NCI-H446 (cell line): ENCODE measurements at regions not wholly inside any gene's neighbourhood (a gene's known extent, or its start where the extent isn't known, plus 50 kb on each side); places are given as distances from the start of the nearest gene placed in this dataset.
"Not testable (repeated sequence)": the region's sequence is repeated elsewhere in the genome, so short reads cannot be mapped to it uniquely, and the experiment has no call there.

Source experiments
- DNase-seq, 2 experiments: peaks; one replicate each; lab custom pipeline; 2025; lab: John Stamatoyannopoulos, UW

DNA sequence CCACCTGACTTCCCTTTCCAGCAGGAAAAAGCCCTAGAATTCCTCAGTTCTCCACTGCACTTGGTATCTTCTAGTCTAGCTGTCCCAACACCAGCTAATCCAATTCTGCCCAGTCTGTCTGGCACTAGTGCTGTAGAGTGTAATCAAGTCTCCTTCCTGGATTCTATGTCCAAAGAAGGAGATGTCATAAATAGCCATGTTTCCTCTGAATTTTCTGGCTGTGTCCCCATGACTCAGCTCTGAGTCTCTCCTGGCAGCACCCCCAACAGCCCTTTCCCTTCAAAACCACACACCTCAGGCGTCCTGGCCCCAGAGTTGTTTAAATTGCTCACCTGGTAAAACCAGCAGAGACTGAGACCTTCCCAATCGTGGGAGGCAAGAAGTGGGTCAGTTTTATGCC is 197.2 kb downstream of the GRXCR1 start:
- DNase-seq: no peak

DNA sequence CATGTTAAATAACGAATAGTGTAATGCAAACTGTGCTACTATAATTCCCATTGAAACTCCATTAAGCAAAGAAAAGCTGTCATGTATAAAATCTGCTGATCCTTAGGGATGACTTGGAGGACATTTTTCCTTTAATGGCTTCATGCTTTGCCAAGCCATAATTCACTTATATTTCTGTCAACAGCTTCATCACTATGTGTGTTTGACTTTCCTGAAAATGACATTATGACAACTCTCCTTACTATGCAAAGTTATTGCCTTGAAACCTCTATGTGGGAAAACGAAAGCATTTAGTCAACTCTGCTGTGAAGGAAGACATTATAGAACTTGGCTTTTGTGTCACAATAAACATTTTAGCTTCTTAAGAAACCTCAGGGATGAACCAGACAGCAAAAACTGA is 210.5 kb downstream of the GRXCR1 start:
- DNase-seq: no peak

DNA sequence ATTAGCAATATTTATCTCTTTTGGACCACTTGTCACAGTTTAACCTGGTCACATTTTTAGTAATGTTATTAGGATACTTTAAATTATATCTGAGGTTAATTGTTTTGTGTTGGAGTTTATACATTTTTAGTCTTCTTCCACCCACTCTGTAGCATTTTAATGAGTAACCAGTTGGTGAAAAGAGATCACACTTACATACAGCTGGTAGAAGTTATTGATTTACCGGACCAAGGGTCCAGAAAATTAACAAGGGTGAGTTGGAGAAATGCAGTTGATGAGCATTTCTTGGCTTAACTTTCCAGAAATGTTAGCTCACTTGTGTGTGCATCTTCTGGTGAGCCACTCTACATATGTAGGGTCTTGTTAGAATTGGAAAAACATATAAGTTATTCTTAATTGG is 219.6 kb downstream of the GRXCR1 start:
- DNase-seq: no peak

DNA sequence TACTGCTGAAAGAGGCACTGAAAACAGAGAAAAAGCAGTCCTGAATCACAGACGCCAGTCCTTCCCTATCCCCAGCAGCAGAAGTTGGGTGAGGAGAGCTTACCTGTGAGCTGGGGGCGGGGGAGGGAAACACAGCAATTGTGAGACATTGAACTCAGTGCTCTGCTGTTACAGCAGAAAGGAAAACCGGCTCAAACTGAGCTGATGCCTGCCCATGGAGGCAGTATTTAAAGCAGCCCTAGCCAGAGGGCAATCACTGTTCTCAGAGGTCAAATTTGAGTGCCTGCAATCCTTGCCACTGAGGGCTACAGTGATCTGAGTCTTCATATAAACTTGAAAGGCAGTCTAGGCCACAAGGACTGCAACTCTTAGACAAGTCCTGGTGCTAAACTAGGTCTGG is 220.7 kb downstream of the GRXCR1 start:
- DNase-seq: no peak

DNA sequence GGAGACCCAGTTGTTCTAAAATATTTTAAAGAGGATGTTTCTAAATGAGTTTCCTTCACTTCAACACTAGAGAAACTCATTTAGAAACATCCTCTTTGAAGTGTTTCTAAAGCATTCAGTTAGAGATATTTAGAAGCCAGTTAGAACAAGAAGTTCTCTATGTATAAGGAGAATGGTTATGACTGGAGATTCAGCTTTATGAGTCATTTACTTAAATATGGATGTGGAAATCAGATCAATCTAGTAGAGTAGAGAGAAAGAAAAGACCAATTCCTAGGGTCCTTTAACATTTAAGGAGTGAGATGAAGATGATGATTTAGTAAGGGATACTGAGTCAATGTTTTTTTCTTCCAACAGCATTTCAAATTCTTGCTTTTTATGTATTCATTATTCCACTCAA is 234.1 kb downstream of the GRXCR1 start:
- no peak for DNase-seq

DNA sequence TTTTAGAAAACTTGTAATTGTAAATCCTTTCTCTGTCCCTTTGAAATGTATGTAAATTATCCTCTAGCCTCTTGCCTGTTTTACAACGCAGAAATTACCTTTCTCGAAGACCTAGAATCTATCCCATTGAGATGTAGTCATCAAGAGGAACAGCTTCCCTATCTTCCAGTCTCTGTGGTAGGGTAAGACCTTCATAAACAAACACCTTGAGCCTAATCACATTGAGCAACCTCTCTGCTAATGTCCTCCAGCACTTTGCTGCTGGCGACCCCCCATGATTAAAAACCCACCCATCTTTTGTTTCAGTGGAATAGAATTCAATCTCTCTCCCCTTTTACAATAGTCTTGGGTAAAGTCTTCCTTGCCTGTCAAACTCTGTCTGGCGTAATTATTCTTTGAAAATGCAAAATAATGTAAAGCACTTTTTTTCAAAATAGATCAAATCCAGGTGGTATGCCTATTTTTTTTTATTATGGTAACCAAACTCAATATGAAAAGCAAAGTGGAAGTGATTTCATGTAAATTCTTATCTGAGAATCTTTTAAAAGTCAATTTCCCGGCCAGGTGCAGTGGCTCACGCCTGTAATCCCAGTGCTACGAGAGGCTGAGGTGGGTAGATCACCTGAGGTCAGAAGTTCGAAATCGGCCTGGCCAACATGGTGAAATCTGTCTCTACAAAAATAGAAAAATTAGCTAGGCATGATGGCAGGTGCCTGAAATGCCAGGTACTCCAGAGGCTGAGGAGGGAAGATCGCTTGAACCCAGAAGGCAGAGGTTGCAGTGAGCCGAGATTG is 237.9 kb downstream of the GRXCR1 start:
- no peak for DNase-seq

DNA sequence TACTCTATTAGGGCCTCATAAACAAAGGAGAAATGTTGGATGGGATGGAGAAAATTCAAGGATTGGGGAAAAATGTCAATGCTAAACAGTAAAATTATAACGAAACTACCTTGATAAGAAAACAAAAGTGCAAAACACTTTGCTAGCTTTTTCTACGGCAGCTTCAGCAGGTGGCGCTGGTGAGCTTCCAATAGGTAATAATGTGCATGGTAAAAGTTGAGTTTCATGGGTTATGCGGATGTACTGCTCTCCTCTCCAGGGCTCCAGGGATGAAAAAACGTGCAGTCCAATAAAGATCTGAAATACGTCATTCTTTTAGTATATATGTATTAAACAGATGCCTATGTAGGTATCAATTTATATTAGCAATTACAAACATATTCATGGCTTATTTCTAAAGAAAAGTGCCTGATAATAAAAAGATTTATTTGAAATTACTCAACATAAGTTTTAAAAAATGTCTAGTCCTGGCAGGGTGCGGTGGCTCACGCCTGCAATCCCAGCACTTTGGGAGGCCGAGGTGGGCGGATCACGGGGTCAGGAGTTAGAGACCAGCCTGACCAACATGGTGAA is 239.6 kb downstream of the GRXCR1 start:
- DNase-seq: peak; percentile 27 to 79

DNA sequence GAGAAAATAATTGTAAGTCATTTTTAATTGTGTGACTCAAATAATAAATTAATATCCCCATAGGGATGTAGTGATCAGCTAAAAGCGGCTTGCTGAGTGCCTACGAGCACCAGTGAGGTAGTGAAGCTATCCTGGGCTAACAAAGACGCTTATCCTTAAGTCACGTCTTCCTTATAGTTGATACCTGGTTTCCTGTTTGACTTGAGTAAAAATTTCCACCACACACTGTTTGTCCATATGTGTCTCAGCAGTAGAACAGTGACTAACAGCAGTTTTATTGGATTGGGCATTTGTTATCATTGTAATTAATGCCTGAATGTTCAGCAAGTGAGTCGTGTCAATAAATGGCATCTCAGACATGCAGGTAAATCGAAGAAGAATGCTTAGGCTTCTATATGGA is 241.1 kb downstream of the GRXCR1 start:
- DNase-seq: no peak

DNA sequence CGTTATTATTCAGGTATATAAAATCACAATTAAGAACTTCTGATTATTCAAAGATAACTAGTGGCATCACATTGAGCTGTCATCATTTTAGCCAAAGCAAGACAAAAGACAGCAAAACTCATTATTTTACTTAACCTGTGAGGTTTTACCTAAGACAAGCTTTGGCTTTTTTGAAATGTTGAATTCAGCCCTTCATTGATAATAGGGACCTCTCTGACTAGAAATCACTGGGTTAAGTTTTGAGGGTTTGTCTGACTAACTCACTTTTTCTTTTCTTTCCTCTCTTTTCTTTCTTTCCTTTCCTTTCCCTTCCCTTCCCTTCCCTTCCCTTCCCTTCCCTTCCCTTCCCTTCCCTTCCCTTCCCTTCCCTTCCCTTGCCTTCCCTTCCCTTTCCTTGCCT is 244.2 kb downstream of the GRXCR1 start:
- DNase-seq: no peak

DNA sequence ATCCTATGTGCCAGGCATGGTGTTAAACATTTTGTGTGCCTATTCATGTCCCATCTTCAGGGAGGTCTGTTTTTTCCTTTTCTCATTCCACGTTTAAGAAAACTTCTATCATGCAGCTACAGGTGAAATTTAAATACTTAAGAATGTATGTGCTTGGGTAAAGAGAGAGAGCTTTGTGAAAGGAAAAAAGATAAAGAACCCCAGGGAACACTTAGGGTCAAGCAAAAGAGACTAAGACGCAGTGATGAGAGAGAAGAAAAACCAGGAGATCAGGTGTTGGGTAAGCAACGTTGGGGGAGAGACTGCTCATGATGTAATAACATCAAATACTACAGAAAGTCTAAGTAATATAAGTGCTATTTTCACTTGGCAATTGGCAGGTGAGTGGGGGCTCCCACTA is 253.7 kb downstream of the GRXCR1 start:
- no peak for DNase-seq

DNA sequence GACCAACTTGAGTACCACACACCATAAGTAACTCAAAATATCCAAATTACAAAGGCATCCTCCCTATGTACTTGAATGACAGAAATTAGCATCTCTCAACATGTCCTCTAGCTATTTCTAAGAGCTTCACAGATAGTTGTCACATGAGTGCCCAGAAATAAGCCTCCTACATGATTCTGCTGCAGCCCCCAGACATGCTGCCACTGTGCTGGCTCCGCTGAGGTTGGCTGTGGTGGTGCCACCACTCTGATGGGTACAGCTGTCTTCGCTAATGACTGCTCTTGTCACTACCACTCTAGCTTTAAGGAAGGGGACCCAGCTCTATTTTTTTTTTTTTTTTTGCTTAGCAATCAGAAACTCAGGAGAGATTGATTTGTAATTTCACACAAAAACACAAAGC is 256.0 kb downstream of the GRXCR1 start:
- DNase-seq: peak in 1 of 2 experiments; percentile 1

DNA sequence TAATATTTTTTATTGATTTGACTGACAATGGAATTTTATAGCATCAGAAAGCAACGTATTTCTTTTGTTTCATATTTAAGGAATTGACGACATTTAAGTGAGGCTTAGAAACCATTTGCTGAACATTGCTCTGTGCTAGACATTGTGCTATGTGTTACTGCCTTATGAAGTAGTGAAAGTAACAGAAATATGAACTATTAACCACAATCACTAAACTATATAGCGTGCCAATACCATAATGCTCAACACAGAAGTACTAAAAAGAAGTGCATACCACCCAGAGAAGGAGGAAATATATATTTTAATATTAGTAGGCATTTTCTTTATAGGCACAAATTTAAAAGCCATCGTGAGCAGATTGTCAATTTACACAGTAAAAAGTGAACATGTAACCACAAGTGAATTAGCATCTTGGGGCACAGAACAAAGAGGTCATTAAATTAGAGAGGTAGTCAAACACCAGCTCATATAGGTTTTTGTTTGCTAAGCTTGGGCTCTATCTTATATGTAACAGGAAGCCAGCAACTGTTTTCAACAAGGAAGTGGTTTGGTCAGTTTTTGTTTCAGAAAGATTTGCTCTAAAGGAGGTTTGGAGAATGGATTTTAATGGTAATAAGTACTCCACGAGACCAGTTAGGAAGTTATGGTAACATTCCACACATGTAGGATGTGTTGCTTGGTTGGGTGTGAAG is 270.7 kb downstream of the GRXCR1 start:
- DNase-seq: no peak

DNA sequence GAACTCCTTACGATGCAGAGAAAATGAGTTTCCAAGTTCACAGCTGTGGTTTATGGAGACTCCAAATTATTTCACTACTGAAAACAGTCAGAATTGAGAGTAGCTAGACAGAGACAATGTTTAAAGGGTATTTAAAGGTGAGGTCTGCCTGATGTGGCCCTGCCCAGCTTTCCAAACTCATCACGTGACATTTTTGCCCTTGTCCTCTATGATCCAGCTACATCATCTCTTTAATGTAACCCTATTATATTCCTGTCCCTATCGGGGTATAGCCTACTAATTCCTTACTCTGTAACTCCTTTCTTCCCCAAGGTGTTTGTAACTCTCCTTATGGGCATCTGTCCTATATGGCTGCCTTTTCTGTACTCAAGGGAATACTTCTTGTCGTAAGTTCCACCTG is 297.2 kb downstream of the GRXCR1 start:
- no peak for DNase-seq

DNA sequence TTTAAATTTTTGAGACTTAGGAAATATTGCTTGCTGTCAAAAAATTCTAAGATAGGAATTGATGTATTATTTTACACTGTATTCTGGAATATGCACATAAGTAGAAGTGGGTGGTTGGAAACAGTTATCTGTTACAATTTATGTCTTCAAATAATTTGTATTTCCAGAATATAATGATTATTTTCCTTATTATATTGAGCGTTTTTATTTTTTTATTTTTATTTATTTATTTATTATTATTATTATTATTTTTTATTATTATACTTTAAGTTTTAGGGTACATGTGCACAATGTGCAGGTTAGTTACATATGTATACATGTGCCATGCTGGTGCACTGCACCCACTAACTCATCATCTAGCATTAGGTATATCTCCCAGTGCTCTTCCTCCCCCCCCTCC is 320.1 kb downstream of the GRXCR1 start:
- DNase-seq: not testable (repeated sequence)

DNA sequence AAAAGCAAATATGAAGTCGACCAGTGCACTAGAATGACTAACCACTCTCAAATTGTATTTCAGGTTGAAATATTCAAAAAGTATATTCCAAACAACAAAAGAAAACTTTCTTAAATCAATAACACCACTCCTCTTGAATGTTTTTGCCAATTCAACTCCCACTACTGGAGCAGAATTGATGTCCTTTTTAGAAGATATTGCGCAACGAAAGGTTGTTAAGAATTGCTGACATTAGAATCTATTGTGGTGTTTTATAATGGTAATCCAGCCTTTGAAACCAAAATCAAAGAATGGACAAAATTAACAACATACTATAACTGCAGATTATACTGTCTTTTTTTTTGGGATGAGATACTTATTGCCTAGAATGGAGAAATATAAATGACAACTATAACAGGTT is 331.3 kb downstream of the GRXCR1 start:
- DNase-seq: no peak

DNA sequence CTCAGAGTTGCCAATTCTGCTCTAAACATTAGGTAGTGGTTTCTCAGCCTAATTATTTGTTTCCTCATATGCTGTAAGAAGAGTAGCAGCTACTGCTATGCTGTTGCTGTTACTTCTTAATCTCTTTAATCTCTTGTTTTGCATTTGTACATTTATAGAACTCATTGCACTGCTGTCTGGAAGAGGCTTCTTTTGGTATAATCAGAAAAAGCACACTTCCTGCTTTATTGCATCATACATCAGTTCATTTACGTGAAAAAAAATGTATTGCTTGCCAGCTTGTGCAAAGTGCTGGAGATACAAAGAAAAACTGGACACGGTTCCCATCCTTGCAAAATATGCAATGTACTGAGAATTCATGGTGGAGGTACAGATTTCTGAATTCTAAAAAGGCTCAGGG is 332.0 kb downstream of the GRXCR1 start:
- no peak for DNase-seq

DNA sequence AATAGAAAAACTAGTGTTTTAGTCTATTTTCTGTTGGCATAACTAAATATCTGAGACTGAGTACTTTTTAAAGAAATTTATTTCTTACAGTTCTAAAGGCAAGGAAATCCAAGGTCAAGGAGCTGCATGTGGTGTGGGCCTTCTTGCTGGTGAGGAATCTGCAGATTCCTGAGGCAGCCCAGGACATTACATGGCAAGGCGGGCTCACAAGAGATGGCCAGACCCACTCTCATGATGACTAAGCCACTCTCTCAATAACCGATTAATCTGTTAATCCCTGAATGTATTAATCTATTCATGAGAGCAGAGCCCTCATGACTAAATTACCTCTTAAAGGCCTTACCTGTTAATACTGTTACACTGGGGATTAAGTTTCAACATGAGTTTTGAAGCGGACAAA is 340.8 kb downstream of the GRXCR1 start:
- no peak for DNase-seq

DNA sequence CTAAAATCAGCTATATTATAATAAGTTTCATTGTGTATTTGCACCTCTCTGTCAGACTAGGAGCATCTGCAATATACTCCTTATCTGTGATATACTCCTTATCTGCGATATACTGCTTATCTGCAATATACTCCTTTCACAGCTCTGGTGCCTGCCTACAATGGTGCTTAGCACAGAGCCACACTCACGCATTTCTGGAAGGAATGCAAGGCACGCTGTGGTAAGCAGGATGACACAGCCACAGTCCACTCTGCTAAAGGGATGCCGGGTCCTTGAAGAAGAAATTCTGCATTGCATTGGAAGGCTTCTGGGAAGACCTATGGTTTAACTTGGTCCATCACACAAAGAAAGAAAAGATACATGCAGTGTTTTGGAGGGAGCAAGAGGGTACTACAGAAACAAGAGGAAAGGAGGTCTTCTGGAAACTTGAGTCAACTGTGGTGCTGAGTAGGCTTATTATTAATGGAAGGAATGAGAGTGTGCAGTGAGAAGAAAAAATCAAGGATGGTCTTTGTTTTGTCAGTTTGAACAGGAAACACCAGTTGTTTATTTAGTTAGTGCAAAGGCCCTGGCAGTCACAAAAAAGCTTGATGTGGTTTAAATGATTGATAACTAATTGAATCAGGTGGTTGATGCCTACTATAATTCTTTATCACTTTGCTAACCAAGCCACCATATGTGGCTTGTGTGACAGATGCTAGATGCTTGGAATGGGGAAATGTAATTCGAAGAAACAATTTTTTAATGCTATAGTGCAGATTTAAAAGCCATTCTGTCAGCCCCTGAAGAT is 342.3 kb downstream of the GRXCR1 start:
- DNase-seq: no peak

DNA sequence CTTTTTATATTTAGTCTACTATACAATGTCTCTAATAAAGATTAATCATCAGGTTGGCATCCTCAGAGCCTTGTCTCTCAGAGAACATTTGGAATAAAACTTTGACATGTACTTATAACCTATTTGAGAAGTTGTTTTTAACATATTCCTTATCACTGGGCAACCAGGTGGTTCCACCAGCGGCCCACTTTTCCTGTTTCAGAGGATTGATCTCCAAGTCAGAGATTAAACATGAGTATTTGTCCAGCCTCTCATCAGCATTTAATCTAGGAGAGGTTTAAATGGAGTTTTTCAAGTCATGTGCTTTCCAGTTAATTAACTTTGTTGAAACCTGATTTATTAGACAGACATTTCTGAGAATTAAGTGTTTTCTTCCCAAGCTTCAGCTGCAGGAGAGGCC is 345.5 kb downstream of the GRXCR1 start:
- no peak for DNase-seq

DNA sequence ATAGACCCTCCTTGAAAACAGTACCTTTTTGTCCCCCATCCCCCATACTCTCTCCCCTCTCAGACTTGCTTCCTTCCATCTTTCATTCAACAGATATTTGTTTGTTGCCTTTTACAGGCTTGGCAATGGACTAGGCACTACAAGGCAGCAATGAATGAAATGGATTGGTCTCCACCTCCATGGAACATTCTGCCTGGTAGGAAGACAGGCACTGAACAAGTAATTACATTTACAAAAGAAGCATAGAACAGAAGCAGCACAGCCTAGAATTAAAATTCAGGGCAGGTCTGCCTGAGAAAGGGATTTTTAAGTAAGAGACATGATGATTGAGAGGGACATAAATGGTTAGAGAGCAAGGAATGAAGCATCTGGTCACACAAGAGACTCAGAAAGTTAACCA is 346.1 kb downstream of the GRXCR1 start:
- no peak for DNase-seq

DNA sequence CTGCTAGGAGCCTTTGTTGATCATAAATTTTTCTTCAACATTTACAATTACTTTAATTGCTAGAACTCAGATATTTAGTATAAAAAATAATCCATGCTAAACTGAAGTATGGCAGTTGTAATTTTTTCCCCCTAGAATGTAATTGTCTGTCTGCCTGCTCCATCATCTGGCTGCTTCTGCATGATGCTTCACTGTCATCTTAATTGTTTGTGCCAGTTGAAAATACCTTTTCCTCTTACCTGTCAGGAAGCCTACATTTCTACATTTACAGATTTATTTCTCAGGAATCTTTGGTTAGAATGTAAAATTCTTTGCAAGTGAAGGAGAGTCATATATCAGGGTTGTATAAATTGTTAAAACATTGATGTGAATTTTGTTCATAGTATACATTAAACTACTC is 348.6 kb downstream of the GRXCR1 start:
- DNase-seq: no peak

DNA sequence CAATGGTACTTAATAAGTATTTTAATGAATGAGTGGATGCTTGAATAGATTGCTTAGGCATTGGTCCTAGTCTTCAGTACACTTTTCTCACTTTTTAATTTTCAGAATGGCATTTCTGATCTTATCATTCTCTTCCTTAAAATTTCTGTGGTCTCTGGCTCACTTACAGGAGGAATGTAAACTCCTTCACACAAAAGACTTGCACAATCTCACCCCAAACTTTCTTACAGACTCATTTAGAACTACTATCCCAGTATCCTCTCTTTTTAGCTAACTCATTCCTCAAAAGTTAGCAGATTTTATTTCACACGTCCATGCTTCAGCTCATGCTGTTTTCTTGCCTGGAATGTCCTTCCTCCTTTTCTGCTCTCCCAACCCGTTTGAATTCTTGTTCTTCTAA is 350.1 kb downstream of the GRXCR1 start:
- no peak for DNase-seq
